GM23338 (cell line): ENCODE measurements at regions not wholly inside any gene's neighbourhood (a gene's known extent, or its start where the extent isn't known, plus 50 kb on each side); places are given as distances from the start of the nearest gene placed in this dataset.

Experiments used
- ATAC-seq: fragments of 200-7000 bp; cut with Tn5 transposase; 3 replicates; pipeline ENCODE4 v1.9.1; 2020
- DNase-seq: peaks from one replicate; pipeline ENCODE4 v3.0.0-alpha.2; 2015; ENCODE audit warnings: low spot score
- H2AFZ ChIP-seq: fragments of 200-600 bp; sonication (generic); 2 replicates; pipeline ENCODE4 v1.8.0; 2016; ENCODE audit warnings: antibody characterized with exemption, mild to moderate bottlenecking, moderate library complexity
- H3F3A ChIP-seq: fragments of 200-600 bp; sonication (generic); replicated peaks from 2 replicates; pipeline ENCODE4 v1.8.0; 2017; ENCODE audit warnings: antibody characterized with exemption, mixed run types, low read depth
- H3K27ac ChIP-seq: fragments of 200-600 bp; sonication (generic); 2 replicates; pipeline ENCODE4 v1.6.1; 2016; ENCODE audit warnings: low read depth
- H3K27me3 ChIP-seq: fragments of 200-600 bp; sonication (generic); 2 replicates; pipeline ENCODE4 v1.8.0; 2016; ENCODE audit warnings: mild to moderate bottlenecking, mixed run types, moderate library complexity; ENCODE audit not compliant: insufficient read depth
- H3K36me3 ChIP-seq: fragments of 200-600 bp; sonication (generic); 2 replicates; pipeline ENCODE4 v1.8.0; 2016; ENCODE audit warnings: mild to moderate bottlenecking; ENCODE audit not compliant: insufficient read depth
- H3K4me1 ChIP-seq: fragments of 200-600 bp; sonication (generic); 2 replicates; pipeline ENCODE4 v1.8.0; 2016; ENCODE audit warnings: mild to moderate bottlenecking, moderate library complexity; ENCODE audit not compliant: insufficient read depth
- H3K4me2 ChIP-seq: fragments of 200-600 bp; sonication (generic); 2 replicates; pipeline ENCODE4 v1.7.1; 2017; ENCODE audit warnings: mixed run types
- H3K4me3 ChIP-seq: fragments of 200-600 bp; sonication (generic); 2 replicates; pipeline ENCODE4 v1.6.1; 2016; ENCODE audit warnings: mixed run types
- H3K79me2 ChIP-seq: fragments of 200-600 bp; sonication (generic); replicated peaks from 2 replicates; pipeline ENCODE4 v1.8.0; 2017; ENCODE audit warnings: mild to moderate bottlenecking; ENCODE audit not compliant: insufficient read depth
- H3K9me2 ChIP-seq: fragments of 200-600 bp; sonication (generic); 2 replicates; pipeline ENCODE4 v1.8.0; 2017; ENCODE audit not compliant: insufficient read depth
- H4K20me1 ChIP-seq: fragments of 200-600 bp; sonication (generic); replicated peaks from 2 replicates; pipeline ENCODE4 v1.8.0; 2017; ENCODE audit warnings: mild to moderate bottlenecking; ENCODE audit not compliant: insufficient read depth
- H3K27ac Mint-ChIP-seq: 2 replicates; pipeline ENCODE4 v1.8.0; 2020; ENCODE audit warnings: inconsistent platforms, mild to moderate bottlenecking, moderate library complexity, mixed read lengths
- H3K27me3 Mint-ChIP-seq: 3 replicates; pipeline ENCODE4 v1.8.0; 2022; ENCODE audit warnings: low read depth, mild to moderate bottlenecking, moderate library complexity, mixed read lengths, inconsistent platforms; ENCODE audit not compliant: insufficient read depth, poor library complexity
- H3K36me3 Mint-ChIP-seq: 3 replicates; pipeline ENCODE4 v1.8.0; 2021; ENCODE audit warnings: low read depth, mild to moderate bottlenecking, inconsistent platforms, moderate library complexity, mixed read lengths
- H3K4me1 Mint-ChIP-seq: 3 replicates; pipeline ENCODE4 v1.8.0; 2020; ENCODE audit warnings: mild to moderate bottlenecking, inconsistent platforms, mixed read lengths
- H3K4me3 Mint-ChIP-seq: 3 replicates; pipeline ENCODE4 v1.8.0; 2021; ENCODE audit warnings: moderate library complexity, mild to moderate bottlenecking, inconsistent platforms, mixed read lengths
- H3K9me3 Mint-ChIP-seq: 3 replicates; pipeline ENCODE4 v1.8.0; 2020; ENCODE audit warnings: moderate library complexity, mild to moderate bottlenecking, inconsistent platforms, mixed read lengths
- CREB1 ChIP-seq: fragments of 250-450 bp; sonication (Bioruptor Pico); IDR thresholded peaks from 2 replicates; pipeline ENCODE4 v1.5.0; 2020; ENCODE audit warnings: low read depth, mild to moderate bottlenecking, moderate library complexity
- EZH2 ChIP-seq: fragments of 200-600 bp; sonication (generic); IDR thresholded peaks from one replicate; pipeline ENCODE4 v1.8.0; 2017; ENCODE audit warnings: antibody characterized with exemption, mild to moderate bottlenecking, low read depth; ENCODE audit not compliant: unreplicated experiment
- EZH2phosphoT487 ChIP-seq: fragments of 200-600 bp; sonication (generic); IDR thresholded peaks from one replicate; pipeline ENCODE4 v1.8.1; 2018; ENCODE audit warnings: antibody characterized with exemption; ENCODE audit not compliant: unreplicated experiment
- JUNB ChIP-seq: IDR thresholded peaks from one replicate; pipeline ENCODE4 v1.6.1; 2016; ENCODE audit warnings: antibody characterized with exemption; ENCODE audit not compliant: unreplicated experiment
- NANOG ChIP-seq: IDR thresholded peaks from 2 replicates; pipeline ENCODE4 v1.6.1; 2016; ENCODE audit warnings: antibody characterized with exemption, borderline replicate concordance
- POLR2AphosphoS5 ChIP-seq: IDR thresholded peaks from 2 replicates; pipeline ENCODE4 v1.6.1; 2016; ENCODE audit warnings: antibody characterized with exemption, low read depth
- ZNF114 ChIP-seq: fragments of 250-450 bp; sonication (Bioruptor Pico); IDR thresholded peaks from 2 replicates; pipeline ENCODE4 v1.5.0; 2020; ENCODE audit warnings: mild to moderate bottlenecking, moderate library complexity
- ZNF331 ChIP-seq: fragments of 250-450 bp; sonication (Bioruptor Pico); IDR thresholded peaks from 2 replicates; pipeline ENCODE4 v1.5.0; 2020; ENCODE audit warnings: low read depth, mild to moderate bottlenecking, moderate library complexity
- ZNF462 ChIP-seq: fragments of 250-450 bp; sonication (Bioruptor Pico); IDR thresholded peaks from 2 replicates; pipeline ENCODE4 v1.5.0; 2020; ENCODE audit warnings: mild to moderate bottlenecking, moderate library complexity
- TF ChIP-seq, protein P1 (sequence below), 2 experiments: fragments of 200-600 bp in 1 of 2; sonication (generic) in 1 of 2; conservative IDR thresholded peaks; 2 replicates each; pipeline versions ENCODE4 v1.5.1 to v1.6.1; 2016 to 2017; ENCODE audit warnings: antibody characterized with exemption in 2 of 2, low read depth in 2 of 2, mild to moderate bottlenecking in 2 of 2, moderate library complexity in 1 of 2

GRCh38 chr20:58597249-58597891 lies 53.7 kb upstream of the STX16 start (continued):
- no peak for TF ChIP-seq ZNF462
- no peak for TF ChIP-seq JUNB
- no peak for TF ChIP-seq CREB1 (CRISPR knock-in tag)
- no peak for TF ChIP-seq EZH2phosphoT487
- TF ChIP-seq, protein P1, sequence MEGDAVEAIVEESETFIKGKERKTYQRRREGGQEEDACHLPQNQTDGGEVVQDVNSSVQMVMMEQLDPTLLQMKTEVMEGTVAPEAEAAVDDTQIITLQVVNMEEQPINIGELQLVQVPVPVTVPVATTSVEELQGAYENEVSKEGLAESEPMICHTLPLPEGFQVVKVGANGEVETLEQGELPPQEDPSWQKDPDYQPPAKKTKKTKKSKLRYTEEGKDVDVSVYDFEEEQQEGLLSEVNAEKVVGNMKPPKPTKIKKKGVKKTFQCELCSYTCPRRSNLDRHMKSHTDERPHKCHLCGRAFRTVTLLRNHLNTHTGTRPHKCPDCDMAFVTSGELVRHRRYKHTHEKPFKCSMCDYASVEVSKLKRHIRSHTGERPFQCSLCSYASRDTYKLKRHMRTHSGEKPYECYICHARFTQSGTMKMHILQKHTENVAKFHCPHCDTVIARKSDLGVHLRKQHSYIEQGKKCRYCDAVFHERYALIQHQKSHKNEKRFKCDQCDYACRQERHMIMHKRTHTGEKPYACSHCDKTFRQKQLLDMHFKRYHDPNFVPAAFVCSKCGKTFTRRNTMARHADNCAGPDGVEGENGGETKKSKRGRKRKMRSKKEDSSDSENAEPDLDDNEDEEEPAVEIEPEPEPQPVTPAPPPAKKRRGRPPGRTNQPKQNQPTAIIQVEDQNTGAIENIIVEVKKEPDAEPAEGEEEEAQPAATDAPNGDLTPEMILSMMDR (conservative IDR thresholded peaks at IDR 0.05; ENCODE audit: low read depth in 2 of 2), result no peak
- TF ChIP-seq ZNF331 (CRISPR knock-in tag), result no peak

DNA sequence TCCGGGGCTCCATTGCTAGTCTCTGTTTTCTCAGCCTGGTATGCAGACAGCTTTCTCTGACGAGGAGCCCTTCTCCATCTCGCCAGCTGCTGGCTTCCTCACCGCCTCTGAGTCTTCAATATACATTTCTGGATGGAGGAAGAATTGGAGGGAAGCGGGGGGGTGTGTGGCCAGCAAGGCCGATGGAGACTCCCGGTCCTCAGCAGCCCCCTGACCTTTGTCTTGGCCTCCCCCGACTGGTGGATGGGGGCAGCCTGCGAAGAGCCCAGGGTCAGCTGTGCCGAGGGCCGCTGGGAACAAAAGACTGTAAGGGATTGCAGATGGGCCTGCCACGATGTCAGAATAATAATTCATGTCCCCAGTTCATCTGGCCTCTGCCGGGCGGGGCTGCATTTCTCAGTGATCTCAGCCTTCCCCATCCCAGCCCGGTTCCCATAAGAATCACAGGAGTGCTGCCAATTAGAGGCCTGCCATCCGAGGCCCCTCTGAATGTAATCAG lies 54.3 kb upstream of the STX16 start:
- no peaks in the 10 kb centered on the region for H3K36me3 ChIP-seq
- Mint-ChIP-seq H3K4me3 (no peak overlapping the region), H3K36me3 (no peaks in the 10 kb centered on the region), H3K4me1 (peaks cover 9% of the 10 kb centered on the region), H3K27me3 (peaks cover 12% of the 10 kb centered on the region), H3K9me3 (no peaks in the 10 kb centered on the region), H3K27ac (no peak overlapping the region)
- H3F3A ChIP-seq, result no peaks in the 10 kb centered on the region
- H3K27me3 ChIP-seq, result no peaks in the 10 kb centered on the region
- H3K79me2 ChIP-seq, result no peaks in the 10 kb centered on the region
- H2AFZ ChIP-seq, result no peak overlapping the region
- H3K4me1 ChIP-seq, result no peaks in the 10 kb centered on the region
- H4K20me1 ChIP-seq, result no peaks in the 10 kb centered on the region
- DNase-seq, result no peak
- H3K9me2 ChIP-seq, result no peaks in the 10 kb centered on the region
- no peak for ATAC-seq
- H3K27ac ChIP-seq, result no peak overlapping the region
- H3K4me3 ChIP-seq, result no peak overlapping the region
- H3K4me2 ChIP-seq, result no peak overlapping the region
- TF ChIP-seq ZNF331 (CRISPR knock-in tag), result no peak
- no peak for TF ChIP-seq EZH2
- TF ChIP-seq CREB1 (CRISPR knock-in tag), result no peak
- TF ChIP-seq POLR2AphosphoS5, result no peak
- TF ChIP-seq NANOG, result no peak
- no peak for TF ChIP-seq ZNF114
